SK-N-SH (cell line): ENCODE measurements at regions not wholly inside any gene's neighbourhood (a gene's known extent, or its start where the extent isn't known, plus 50 kb on each side); places are given as distances from the start of the nearest gene placed in this dataset.

Experiments
- EP300 ChIP-seq, 2 experiments: IDR thresholded peaks; 2 replicates each; pipeline versions ENCODE4 v1.4.0 to v1.6.1; 2012; ENCODE audit warnings: borderline replicate concordance in 1 of 2, low read depth in 1 of 2, low read length in 1 of 2
- EZH2phosphoT487 ChIP-seq: fragments of 200-600 bp; sonication (generic); IDR thresholded peaks from 2 replicates; pipeline ENCODE4 v1.6.1; 2017; ENCODE audit warnings: low read depth, mixed run types, mild to moderate bottlenecking, antibody characterized with exemption, moderate library complexity, borderline replicate concordance
- JUND ChIP-seq: IDR thresholded peaks from 2 replicates; pipeline ENCODE4 v1.4.0; 2012
- POLR2AphosphoS5 ChIP-seq: IDR thresholded peaks from 2 replicates; pipeline ENCODE4 v1.6.1; 2012; ENCODE audit warnings: low read depth, low read length
- YY1 ChIP-seq: IDR thresholded peaks from 2 replicates; pipeline ENCODE4 v1.4.0; 2012; ENCODE audit warnings: low read depth, mild to moderate bottlenecking
- TF ChIP-seq, protein P1 (sequence below): IDR thresholded peaks from 2 replicates; pipeline ENCODE4 v1.4.0; 2012; ENCODE audit warnings: low read depth
- TF ChIP-seq, protein P2 (sequence below): fragments of 200-600 bp; sonication (generic); IDR thresholded peaks from 2 replicates; pipeline ENCODE4 v1.6.1; 2017; ENCODE audit warnings: antibody characterized with exemption, mild to moderate bottlenecking, moderate library complexity

DNA sequence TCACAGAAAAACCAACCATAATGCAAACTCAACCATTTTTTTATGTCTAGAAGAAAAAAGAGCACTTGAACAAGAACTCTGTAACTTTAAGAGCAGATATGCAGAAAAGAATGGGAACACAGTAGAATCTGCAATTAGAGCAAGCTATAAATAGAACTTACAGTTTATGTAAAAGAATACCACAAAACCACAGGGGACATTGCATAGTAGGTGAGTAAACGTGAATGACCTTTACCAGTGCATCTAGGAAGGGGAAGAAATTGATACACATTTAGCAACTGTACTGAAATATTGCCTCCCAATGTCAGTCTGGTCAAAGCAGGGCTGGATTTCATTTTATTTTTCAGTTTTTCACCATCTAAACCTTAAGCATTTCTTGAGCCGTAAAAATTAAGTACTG is 242.2 kb upstream of the EDNRB start:
- TF ChIP-seq POLR2AphosphoS5, result no peak
- no peak for TF ChIP-seq EZH2phosphoT487
- TF ChIP-seq EP300 (IDR thresholded peaks at IDR 0.05; ENCODE audit: borderline replicate concordance in 1 of 2, low read depth in 1 of 2, low read length in 1 of 2), result peak in 1 of 2 experiments; percentile 25; a peak in 1 of 4 replicates
- no peak for TF ChIP-seq YY1
- TF ChIP-seq, protein P1, sequence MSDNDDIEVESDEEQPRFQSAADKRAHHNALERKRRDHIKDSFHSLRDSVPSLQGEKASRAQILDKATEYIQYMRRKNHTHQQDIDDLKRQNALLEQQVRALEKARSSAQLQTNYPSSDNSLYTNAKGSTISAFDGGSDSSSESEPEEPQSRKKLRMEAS, result no peak
- peak; percentile 15; the same call in 1 of the 2 replicates for TF ChIP-seq JUND
- TF ChIP-seq, protein P2, sequence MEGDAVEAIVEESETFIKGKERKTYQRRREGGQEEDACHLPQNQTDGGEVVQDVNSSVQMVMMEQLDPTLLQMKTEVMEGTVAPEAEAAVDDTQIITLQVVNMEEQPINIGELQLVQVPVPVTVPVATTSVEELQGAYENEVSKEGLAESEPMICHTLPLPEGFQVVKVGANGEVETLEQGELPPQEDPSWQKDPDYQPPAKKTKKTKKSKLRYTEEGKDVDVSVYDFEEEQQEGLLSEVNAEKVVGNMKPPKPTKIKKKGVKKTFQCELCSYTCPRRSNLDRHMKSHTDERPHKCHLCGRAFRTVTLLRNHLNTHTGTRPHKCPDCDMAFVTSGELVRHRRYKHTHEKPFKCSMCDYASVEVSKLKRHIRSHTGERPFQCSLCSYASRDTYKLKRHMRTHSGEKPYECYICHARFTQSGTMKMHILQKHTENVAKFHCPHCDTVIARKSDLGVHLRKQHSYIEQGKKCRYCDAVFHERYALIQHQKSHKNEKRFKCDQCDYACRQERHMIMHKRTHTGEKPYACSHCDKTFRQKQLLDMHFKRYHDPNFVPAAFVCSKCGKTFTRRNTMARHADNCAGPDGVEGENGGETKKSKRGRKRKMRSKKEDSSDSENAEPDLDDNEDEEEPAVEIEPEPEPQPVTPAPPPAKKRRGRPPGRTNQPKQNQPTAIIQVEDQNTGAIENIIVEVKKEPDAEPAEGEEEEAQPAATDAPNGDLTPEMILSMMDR, result no peak
